Activated CD4-positive, alpha-beta T cell treated with anti-CD3 and anti-CD28 coated beads for 48 hours (primary cell): ENCODE measurements at regions not wholly inside any gene's neighbourhood (a gene's known extent, or its start where the extent isn't known, plus 50 kb on each side); places are given as distances from the start of the nearest gene placed in this dataset.
"Not testable (repeated sequence)": the region's sequence is repeated elsewhere in the genome, so short reads cannot be mapped to it uniquely, and the experiment has no call there.

Source experiments
- DNase-seq: peaks from one replicate; pipeline ENCODE4 v3.0.0-alpha.2; 2020

- no peak for DNase-seq
Observed at GRCh38 chr5:93359296-93359959, 221.6 kb downstream of the NR2F1-AS1 start.

GRCh38 chr5:93358176-93358575 is 222.8 kb downstream of the NR2F1-AS1 start:
- no peak for DNase-seq

- DNase-seq = no peak
Observed at GRCh38 chr5:93357686-93358085, 223.3 kb downstream of the NR2F1-AS1 start.

- DNase-seq = no peak
Observed at GRCh38 chr5:93355691-93356090, 225.3 kb downstream of the NR2F1-AS1 start.

- DNase-seq = no peak
Observed at GRCh38 chr5:93352186-93352585, 228.8 kb downstream of the NR2F1-AS1 start.

GRCh38 chr5:93349613-93350012 is 231.4 kb downstream of the NR2F1-AS1 start:
- no peak for DNase-seq

- no peak for DNase-seq
Observed at GRCh38 chr5:93348231-93348630, 232.8 kb downstream of the NR2F1-AS1 start.

- not testable (repeated sequence) for DNase-seq
Observed at GRCh38 chr5:93346850-93347249, 234.2 kb downstream of the NR2F1-AS1 start.

GRCh38 chr5:93346301-93346700 is 234.7 kb downstream of the NR2F1-AS1 start:
- DNase-seq = no peak

- DNase-seq = no peak
Observed at GRCh38 chr5:93343570-93343969, 237.4 kb downstream of the NR2F1-AS1 start.

- no peak for DNase-seq
Observed at GRCh38 chr5:93342563-93343061, 238.4 kb downstream of the NR2F1-AS1 start.

GRCh38 chr5:93340881-93341280 is 240.1 kb downstream of the NR2F1-AS1 start:
- no peak for DNase-seq

- DNase-seq = no peak
Observed at GRCh38 chr5:93337138-93337537, 243.9 kb downstream of the NR2F1-AS1 start.

- DNase-seq = no peak
Observed at GRCh38 chr5:93336330-93337110, 244.5 kb downstream of the NR2F1-AS1 start.

- no peak for DNase-seq
Observed at GRCh38 chr5:93331863-93332262, 249.2 kb downstream of the NR2F1-AS1 start.

- DNase-seq = no peak
Observed at GRCh38 chr5:93331241-93331640, 249.8 kb downstream of the NR2F1-AS1 start.

GRCh38 chr5:93330506-93330905 is 250.5 kb downstream of the NR2F1-AS1 start:
- no peak for DNase-seq

- no peak for DNase-seq
Observed at GRCh38 chr5:93329756-93330155, 251.3 kb downstream of the NR2F1-AS1 start.

GRCh38 chr5:93328833-93329232 is 252.2 kb downstream of the NR2F1-AS1 start:
- DNase-seq = no peak

- no peak for DNase-seq
Observed at GRCh38 chr5:93327605-93328004, 253.4 kb downstream of the NR2F1-AS1 start.

- no peak for DNase-seq
Observed at GRCh38 chr5:93325946-93326345, 255.1 kb downstream of the NR2F1-AS1 start.

- no peak for DNase-seq
Observed at GRCh38 chr5:93322974-93323860, 257.8 kb downstream of the NR2F1-AS1 start.

- DNase-seq = no peak
Observed at GRCh38 chr5:93320920-93321445, 260.0 kb downstream of the NR2F1-AS1 start.
